ENCODE measurements at regions not wholly inside any gene's neighbourhood (a gene's known extent, or its start where the extent isn't known, plus 50 kb on each side); places are given as distances from the start of the nearest gene placed in this dataset.

DNA sequence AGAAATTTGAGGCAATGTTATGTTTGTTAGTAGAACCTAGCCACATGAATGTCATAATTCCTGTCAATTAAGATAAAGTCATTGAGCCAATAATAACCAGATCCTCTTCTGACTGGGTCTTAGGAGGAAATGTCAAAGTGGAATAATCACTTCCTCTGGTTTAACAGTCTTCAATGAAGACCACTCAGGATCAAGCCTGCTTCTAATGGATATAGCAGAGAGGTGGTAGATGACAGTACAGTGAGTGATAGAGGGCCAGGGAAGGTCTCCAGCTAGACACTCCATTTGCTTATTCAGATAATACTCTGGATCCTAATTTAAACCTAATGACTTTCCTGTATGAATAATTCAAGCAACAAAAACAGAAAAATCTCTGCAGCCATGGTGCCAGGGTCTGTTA is 474.2 kb downstream of the DNAH5 start:
- TF ChIP-seq, protein P1, sequence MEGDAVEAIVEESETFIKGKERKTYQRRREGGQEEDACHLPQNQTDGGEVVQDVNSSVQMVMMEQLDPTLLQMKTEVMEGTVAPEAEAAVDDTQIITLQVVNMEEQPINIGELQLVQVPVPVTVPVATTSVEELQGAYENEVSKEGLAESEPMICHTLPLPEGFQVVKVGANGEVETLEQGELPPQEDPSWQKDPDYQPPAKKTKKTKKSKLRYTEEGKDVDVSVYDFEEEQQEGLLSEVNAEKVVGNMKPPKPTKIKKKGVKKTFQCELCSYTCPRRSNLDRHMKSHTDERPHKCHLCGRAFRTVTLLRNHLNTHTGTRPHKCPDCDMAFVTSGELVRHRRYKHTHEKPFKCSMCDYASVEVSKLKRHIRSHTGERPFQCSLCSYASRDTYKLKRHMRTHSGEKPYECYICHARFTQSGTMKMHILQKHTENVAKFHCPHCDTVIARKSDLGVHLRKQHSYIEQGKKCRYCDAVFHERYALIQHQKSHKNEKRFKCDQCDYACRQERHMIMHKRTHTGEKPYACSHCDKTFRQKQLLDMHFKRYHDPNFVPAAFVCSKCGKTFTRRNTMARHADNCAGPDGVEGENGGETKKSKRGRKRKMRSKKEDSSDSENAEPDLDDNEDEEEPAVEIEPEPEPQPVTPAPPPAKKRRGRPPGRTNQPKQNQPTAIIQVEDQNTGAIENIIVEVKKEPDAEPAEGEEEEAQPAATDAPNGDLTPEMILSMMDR (IDR thresholded peaks at IDR 0.05) = no peak
- TF ChIP-seq POLR2AphosphoS5 (IDR thresholded peaks at IDR 0.05) (no peak), POLR2A (IDR thresholded peaks at IDR 0.05) (no peak), EP300 (IDR thresholded peaks at IDR 0.05) (no peak)

All from sigmoid colon (tissue), 4 donors.